ENCODE measurements at regions not wholly inside any gene's neighbourhood (a gene's known extent, or its start where the extent isn't known, plus 50 kb on each side); places are given as distances from the start of the nearest gene placed in this dataset.

GRCh38 chr3:76958861-76959260 is 81.0 kb upstream of the ROBO2 start:
- Mint-ChIP-seq H3K4me3 (no peak overlapping the region), H3K9me3 (peaks cover 4 to 8% (median 7%) of the 10 kb centered on the region in 3 donors), H3K36me3 (no peaks in the 10 kb centered on the region), H3K27me3 (no peaks in the 10 kb centered on the region), H3K27ac (no peak overlapping the region), H3K4me1 (no peaks in the 10 kb centered on the region)
- no peaks in the 10 kb centered on the region for H3K4me1 ChIP-seq (ENCODE audit: control insufficient read depth in 1 of 2, extremely low read depth in 1 of 2, insufficient read depth in 2 of 2, low read length in 2 of 2)
- WGBS (ENCODE audit: insufficient coverage): no CpG with 5 or more reads among the region's 1 CpG
- CTCF ChIA-PET: interaction anchor here in 1 of 2 donors (0.6 kb wide), 1 partner anchor 84 kb away, joined by 3 read pairs; no protein-coding TSS in a partner anchor
- no peak overlapping the region for H3K4me3 ChIP-seq (ENCODE audit: control insufficient read depth in 1 of 2, extremely low read depth in 1 of 2, low read length in 1 of 2)
- H3K27ac ChIP-seq (ENCODE audit: low read length): no peak overlapping the region
- POLR2A ChIA-PET: no interaction called here
- DNase-seq (no peak), ATAC-seq (replicated peaks in 1 of 4) (no peak)
- no peaks in the 10 kb centered on the region for H3K9me3 ChIP-seq
- no peaks in the 10 kb centered on the region for H3K36me3 ChIP-seq (ENCODE audit: control insufficient read depth in 2 of 2, extremely low read depth in 1 of 2, insufficient read depth in 1 of 2, low read length in 1 of 2)
- H3K27me3 ChIP-seq (replicated peaks in 1 of 2; ENCODE audit: control insufficient read depth in 2 of 2, extremely low read depth in 1 of 2, insufficient read depth in 2 of 2, low read length in 1 of 2): no peaks in the 10 kb centered on the region

GRCh38 chr3:76961284-76961683 is 78.6 kb upstream of the ROBO2 start:
- Mint-ChIP-seq H3K4me1 (no peaks in the 10 kb centered on the region), H3K27me3 (no peaks in the 10 kb centered on the region), H3K4me3 (no peak overlapping the region), H3K36me3 (no peaks in the 10 kb centered on the region), H3K27ac (no peak overlapping the region), H3K9me3 (peaks cover 7 to 13% (median 8%) of the 10 kb centered on the region in 3 donors)
- Histone ChIP-seq H3K4me3 (ENCODE audit: control insufficient read depth in 1 of 2, extremely low read depth in 1 of 2, low read length in 1 of 2) (no peak overlapping the region), H3K9me3 (no peaks in the 10 kb centered on the region), H3K27ac (ENCODE audit: low read length) (no peak overlapping the region), H3K27me3 (replicated peaks in 1 of 2; ENCODE audit: control insufficient read depth in 2 of 2, extremely low read depth in 1 of 2, insufficient read depth in 2 of 2, low read length in 1 of 2) (no peaks in the 10 kb centered on the region), H3K4me1 (ENCODE audit: control insufficient read depth in 1 of 2, extremely low read depth in 1 of 2, insufficient read depth in 2 of 2, low read length in 2 of 2) (no peaks in the 10 kb centered on the region), H3K36me3 (ENCODE audit: control insufficient read depth in 2 of 2, extremely low read depth in 1 of 2, insufficient read depth in 1 of 2, low read length in 1 of 2) (no peaks in the 10 kb centered on the region)
- CTCF ChIA-PET: no interaction called here
- ATAC-seq (replicated peaks in 1 of 4) (no peak), DNase-seq (no peak)
- POLR2A ChIA-PET: no interaction called here
- WGBS (ENCODE audit: insufficient coverage): no CpG with 5 or more reads among the region's 4 CpGs

- peaks cover 5 to 16% (median 10%) of the 10 kb centered on the region in 3 donors for H3K9me3 Mint-ChIP-seq
- DNase-seq (no peak), ATAC-seq (replicated peaks in 1 of 4) (no peak)
- Histone ChIP-seq H3K4me3 (ENCODE audit: control insufficient read depth in 1 of 2, extremely low read depth in 1 of 2, low read length in 1 of 2) (no peak overlapping the region), H3K4me1 (ENCODE audit: control insufficient read depth in 1 of 2, extremely low read depth in 1 of 2, insufficient read depth in 2 of 2, low read length in 2 of 2) (no peaks in the 10 kb centered on the region), H3K27me3 (replicated peaks in 1 of 2; ENCODE audit: control insufficient read depth in 2 of 2, extremely low read depth in 1 of 2, insufficient read depth in 2 of 2, low read length in 1 of 2) (no peaks in the 10 kb centered on the region), H3K36me3 (ENCODE audit: control insufficient read depth in 2 of 2, extremely low read depth in 1 of 2, insufficient read depth in 1 of 2, low read length in 1 of 2) (no peaks in the 10 kb centered on the region), H3K27ac (ENCODE audit: low read length) (no peak overlapping the region), H3K9me3 (no peaks in the 10 kb centered on the region)
- no peak overlapping the region for H3K27ac Mint-ChIP-seq
- H3K4me1 Mint-ChIP-seq: no peaks in the 10 kb centered on the region
- no peak overlapping the region for H3K4me3 Mint-ChIP-seq
- no peaks in the 10 kb centered on the region for H3K36me3 Mint-ChIP-seq
- H3K27me3 Mint-ChIP-seq: no peaks in the 10 kb centered on the region
- 62% methylated on average over 2 of the region's 4 CpGs for WGBS (ENCODE audit: insufficient coverage)
- ChIA-PET POLR2A (no interaction called here), CTCF (no interaction called here)
These were observed 74.7 kb upstream of the ROBO2 start for GRCh38 chr3:76965122-76965725.

- Mint-ChIP-seq H3K9me3 (peaks cover 5 to 16% (median 8%) of the 10 kb centered on the region in 3 donors), H3K27ac (no peak overlapping the region), H3K4me1 (no peaks in the 10 kb centered on the region), H3K4me3 (no peak overlapping the region), H3K27me3 (no peaks in the 10 kb centered on the region), H3K36me3 (no peaks in the 10 kb centered on the region)
- H3K27ac ChIP-seq (ENCODE audit: low read length): no peak overlapping the region
- H3K9me3 ChIP-seq: no peaks in the 10 kb centered on the region
- WGBS (ENCODE audit: insufficient coverage): no CpG with 5 or more reads among the region's 2 CpGs
- DNase-seq (no peak), ATAC-seq (replicated peaks in 1 of 4) (no peak)
- ChIA-PET POLR2A (no interaction called here), CTCF (no interaction called here)
- no peaks in the 10 kb centered on the region for H3K36me3 ChIP-seq (ENCODE audit: control insufficient read depth in 2 of 2, extremely low read depth in 1 of 2, insufficient read depth in 1 of 2, low read length in 1 of 2)
- H3K27me3 ChIP-seq (replicated peaks in 1 of 2; ENCODE audit: control insufficient read depth in 2 of 2, extremely low read depth in 1 of 2, insufficient read depth in 2 of 2, low read length in 1 of 2): no peaks in the 10 kb centered on the region
- H3K4me3 ChIP-seq (ENCODE audit: control insufficient read depth in 1 of 2, extremely low read depth in 1 of 2, low read length in 1 of 2): no peak overlapping the region
- no peaks in the 10 kb centered on the region for H3K4me1 ChIP-seq (ENCODE audit: control insufficient read depth in 1 of 2, extremely low read depth in 1 of 2, insufficient read depth in 2 of 2, low read length in 2 of 2)
These were observed 70.4 kb upstream of the ROBO2 start for GRCh38 chr3:76969471-76969870.

GRCh38 chr3:76969996-76970615 is 69.8 kb upstream of the ROBO2 start:
- H3K36me3 Mint-ChIP-seq: no peaks in the 10 kb centered on the region
- no peaks in the 10 kb centered on the region for H3K4me1 Mint-ChIP-seq
- peaks cover 4 to 15% (median 7%) of the 10 kb centered on the region in 3 donors for H3K9me3 Mint-ChIP-seq
- Histone ChIP-seq H3K27me3 (replicated peaks in 1 of 2; ENCODE audit: control insufficient read depth in 2 of 2, extremely low read depth in 1 of 2, insufficient read depth in 2 of 2, low read length in 1 of 2) (no peaks in the 10 kb centered on the region), H3K4me3 (ENCODE audit: control insufficient read depth in 1 of 2, extremely low read depth in 1 of 2, low read length in 1 of 2) (no peak overlapping the region), H3K4me1 (ENCODE audit: control insufficient read depth in 1 of 2, extremely low read depth in 1 of 2, insufficient read depth in 2 of 2, low read length in 2 of 2) (no peaks in the 10 kb centered on the region), H3K27ac (ENCODE audit: low read length) (no peak overlapping the region), H3K9me3 (no peaks in the 10 kb centered on the region), H3K36me3 (ENCODE audit: control insufficient read depth in 2 of 2, extremely low read depth in 1 of 2, insufficient read depth in 1 of 2, low read length in 1 of 2) (no peaks in the 10 kb centered on the region)
- WGBS (ENCODE audit: insufficient coverage): no CpG with 5 or more reads among the region's 4 CpGs
- H3K27ac Mint-ChIP-seq: no peak overlapping the region
- no peak overlapping the region for H3K4me3 Mint-ChIP-seq
- no peak for ATAC-seq (replicated peaks in 1 of 4)
- H3K27me3 Mint-ChIP-seq: no peaks in the 10 kb centered on the region
- ChIA-PET POLR2A (no interaction called here), CTCF (no interaction called here)
- DNase-seq: no peak

- CTCF ChIA-PET: no interaction called here
- Mint-ChIP-seq H3K4me1 (no peaks in the 10 kb centered on the region), H3K9me3 (peaks cover 0 to 9% (median 7%) of the 10 kb centered on the region in 3 donors), H3K27ac (no peak overlapping the region), H3K4me3 (no peak overlapping the region), H3K27me3 (no peaks in the 10 kb centered on the region), H3K36me3 (no peaks in the 10 kb centered on the region)
- Histone ChIP-seq H3K36me3 (ENCODE audit: control insufficient read depth in 2 of 2, extremely low read depth in 1 of 2, insufficient read depth in 1 of 2, low read length in 1 of 2) (no peaks in the 10 kb centered on the region), H3K27ac (ENCODE audit: low read length) (no peak overlapping the region), H3K27me3 (replicated peaks in 1 of 2; ENCODE audit: control insufficient read depth in 2 of 2, extremely low read depth in 1 of 2, insufficient read depth in 2 of 2, low read length in 1 of 2) (no peaks in the 10 kb centered on the region), H3K9me3 (no peaks in the 10 kb centered on the region), H3K4me3 (ENCODE audit: control insufficient read depth in 1 of 2, extremely low read depth in 1 of 2, low read length in 1 of 2) (no peak overlapping the region), H3K4me1 (ENCODE audit: control insufficient read depth in 1 of 2, extremely low read depth in 1 of 2, insufficient read depth in 2 of 2, low read length in 2 of 2) (no peaks in the 10 kb centered on the region)
- DNase-seq (no peak), ATAC-seq (replicated peaks in 1 of 4) (no peak)
- POLR2A ChIA-PET: no interaction called here
- 60% methylated on average over 2 of the region's 4 CpGs for WGBS (ENCODE audit: insufficient coverage)
These were observed 67.1 kb upstream of the ROBO2 start for GRCh38 chr3:76972624-76973296.
